ENCODE measurements at regions not wholly inside any gene's neighbourhood (a gene's known extent, or its start where the extent isn't known, plus 50 kb on each side); places are given as distances from the start of the nearest gene placed in this dataset.

DNA sequence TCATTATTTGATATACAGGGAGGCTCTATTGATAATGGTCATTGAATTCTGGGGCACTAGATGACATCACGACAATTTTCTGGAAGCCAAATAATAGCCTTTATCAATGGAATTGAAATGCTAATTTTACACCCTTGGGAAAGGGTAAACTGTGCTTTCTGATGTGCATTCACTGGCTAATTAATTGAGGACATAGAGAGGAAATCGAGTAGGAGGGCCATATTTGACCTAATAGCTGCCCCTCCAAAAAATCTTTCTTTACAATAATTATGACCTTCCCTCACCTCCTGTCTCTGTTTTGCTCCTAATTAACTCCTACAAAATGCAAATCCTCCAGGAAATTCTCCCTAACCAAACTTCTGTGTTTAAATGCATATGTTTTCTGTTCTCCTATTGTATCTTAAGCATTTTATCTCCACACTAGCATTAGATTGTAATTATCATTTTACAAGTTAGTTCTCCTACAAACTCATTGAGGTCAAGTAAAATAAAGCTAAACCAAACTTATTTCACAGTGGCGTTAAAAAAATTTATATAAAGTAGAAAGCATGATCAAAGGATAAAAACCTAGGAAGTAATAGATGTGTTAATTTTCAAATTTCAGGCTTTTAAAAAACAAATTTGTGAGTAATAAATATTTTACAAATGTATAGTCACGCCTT is 1414.0 kb upstream of the AGA start:
- no peak for DNase-seq

GRCh38 chr4:178871476-178871875 is 1429.2 kb upstream of the AGA start:
- DNase-seq, result no peak

- DNase-seq, result no peak
These were observed 1439.7 kb upstream of the AGA start for GRCh38 chr4:178881937-178882336.

DNA sequence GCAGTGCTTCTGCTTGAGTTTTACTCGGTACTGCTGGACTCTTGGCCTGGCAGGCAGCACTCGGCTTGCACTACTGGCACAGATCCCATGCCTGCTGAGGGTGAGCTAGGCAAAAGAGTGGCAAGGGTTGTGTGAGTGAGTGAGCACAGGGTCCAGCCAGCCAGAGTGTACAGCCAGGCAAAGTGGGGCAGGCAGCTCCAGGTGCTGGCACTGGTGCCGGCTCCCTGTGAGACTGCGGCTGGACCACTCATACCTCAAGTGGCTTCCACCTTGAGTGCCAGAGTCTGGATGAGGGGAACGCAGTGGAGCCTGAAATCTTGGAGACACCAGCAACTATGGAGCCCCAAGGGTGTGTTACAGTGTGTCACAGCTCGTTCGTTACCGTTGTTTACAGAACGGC is 1451.9 kb upstream of the AGA start:
- no peak for DNase-seq

- DNase-seq, result no peak
These were observed 1456.8 kb upstream of the AGA start for GRCh38 chr4:178899084-178899483.

- no peak for DNase-seq
These were observed 1475.5 kb upstream of the AGA start for GRCh38 chr4:178917756-178918155.

DNA sequence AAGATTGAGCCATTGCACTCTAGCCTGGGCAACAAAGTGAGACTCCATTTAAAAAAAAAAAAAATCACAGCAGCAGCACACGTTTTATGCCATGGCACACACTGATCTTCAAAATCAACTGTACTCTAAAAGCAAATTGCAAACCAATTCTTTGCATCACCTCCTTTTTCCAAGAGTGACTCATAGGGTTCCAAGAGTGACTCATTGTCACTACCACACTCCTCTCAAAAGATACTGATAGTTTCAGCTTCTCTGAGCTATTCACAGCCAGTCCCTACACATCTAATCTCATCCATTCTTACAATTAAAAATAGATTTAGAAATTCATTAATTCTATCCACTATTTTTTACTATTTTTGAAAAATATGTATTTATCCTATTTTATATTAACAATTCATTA is 1494.9 kb upstream of the AGA start:
- DNase-seq, result no peak

- no peak for DNase-seq
These were observed 1499.7 kb upstream of the AGA start for GRCh38 chr4:178941975-178942374.

- DNase-seq, result no peak
These were observed 1511.3 kb upstream of the AGA start for GRCh38 chr4:178953447-178954120.

- DNase-seq, result no peak
These were observed 1513.4 kb upstream of the AGA start for GRCh38 chr4:178955614-178956013.

DNA sequence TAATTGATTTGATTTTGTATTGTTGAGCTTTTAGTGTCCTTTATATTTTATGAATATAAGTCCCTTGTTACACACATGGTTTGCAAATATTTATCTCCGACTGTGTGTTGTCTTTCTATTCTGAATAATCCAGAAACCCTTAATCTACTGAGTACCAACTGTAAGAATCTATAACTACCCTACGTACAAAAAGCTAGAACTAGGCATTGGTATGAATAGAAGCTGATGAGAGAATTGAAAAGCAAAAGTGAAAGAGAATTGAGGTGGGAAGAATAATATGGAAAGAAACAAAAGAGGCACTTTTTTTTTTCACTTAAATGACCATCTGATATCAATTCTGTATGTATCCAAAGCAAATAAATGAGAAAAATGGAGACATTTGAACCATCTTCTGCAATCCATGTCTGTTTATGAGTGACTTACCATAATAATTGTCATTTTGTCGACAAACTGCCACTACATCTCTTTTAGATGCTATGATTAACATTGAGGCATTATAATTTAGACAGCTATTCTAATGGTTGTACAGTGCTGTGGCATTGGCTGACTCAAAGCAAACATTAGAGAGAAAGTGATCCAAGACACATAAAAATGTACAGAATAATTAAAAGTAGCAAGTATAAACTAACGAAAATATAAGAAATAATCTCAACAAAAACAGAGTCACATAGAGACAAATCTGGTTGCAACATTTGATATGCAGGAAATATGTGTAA is 1516.6 kb upstream of the AGA start:
- DNase-seq, result no peak

GRCh38 chr4:178963446-178964045 is 1521.3 kb upstream of the AGA start:
- DNase-seq, result no peak

DNA sequence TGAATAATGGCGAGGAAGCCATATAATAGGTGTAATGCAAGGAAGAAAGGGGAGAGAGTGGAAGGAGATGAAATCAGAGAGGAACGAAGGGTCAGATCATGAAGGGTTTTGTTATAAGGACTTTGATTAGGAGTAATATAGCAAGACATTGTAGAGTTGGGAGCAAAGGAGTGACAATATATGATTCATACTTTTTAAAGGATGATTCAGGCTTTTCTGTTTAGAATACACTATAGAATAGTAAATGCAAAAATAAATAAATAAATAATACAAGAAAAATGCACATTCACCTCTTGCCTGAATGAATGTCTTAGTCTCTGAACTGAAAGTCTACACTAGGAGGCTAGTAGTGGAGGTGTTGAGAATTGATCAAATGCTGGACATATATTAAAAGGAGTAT is 1524.4 kb upstream of the AGA start:
- DNase-seq, result no peak

- DNase-seq, result no peak
These were observed 1528.3 kb upstream of the AGA start for GRCh38 chr4:178970433-178971140.

DNA sequence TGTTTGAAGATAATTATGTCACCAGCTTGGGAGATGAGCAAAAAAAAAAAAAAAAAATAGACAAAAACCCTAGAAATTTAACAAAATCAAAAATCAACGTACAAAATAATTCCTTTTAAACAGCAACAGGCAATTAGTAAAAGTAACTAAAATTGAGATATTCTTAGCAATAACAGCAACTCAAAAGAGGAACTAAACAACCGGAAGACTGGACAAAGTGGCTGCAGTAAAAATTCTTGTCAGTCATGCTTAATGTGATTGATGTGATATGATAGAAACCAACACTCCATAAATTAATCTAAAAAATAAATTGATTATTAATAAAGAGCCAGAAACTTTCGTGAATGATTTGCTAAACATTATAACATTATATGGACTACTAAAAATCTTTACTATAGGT is 1534.6 kb upstream of the AGA start:
- no peak for DNase-seq

DNA sequence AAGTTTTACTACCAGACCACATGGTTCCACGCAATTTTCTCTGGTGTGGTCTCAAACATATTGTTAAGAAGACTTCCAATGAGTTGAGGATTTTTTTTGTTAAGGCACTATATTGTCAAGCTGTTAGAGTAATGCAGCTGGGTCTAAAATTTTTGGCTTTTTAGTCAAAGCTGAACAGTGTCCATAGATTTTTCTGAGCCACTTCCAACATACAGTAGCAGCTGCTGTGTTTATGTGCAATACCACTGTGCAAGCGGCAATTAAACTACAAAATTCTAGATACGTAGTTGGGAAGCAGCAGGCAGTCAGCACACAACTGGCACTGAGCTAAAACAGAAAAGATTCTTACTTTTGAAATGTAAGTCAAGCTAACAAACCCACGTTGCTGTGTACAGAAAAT is 1551.1 kb upstream of the AGA start:
- DNase-seq, result no peak

DNA sequence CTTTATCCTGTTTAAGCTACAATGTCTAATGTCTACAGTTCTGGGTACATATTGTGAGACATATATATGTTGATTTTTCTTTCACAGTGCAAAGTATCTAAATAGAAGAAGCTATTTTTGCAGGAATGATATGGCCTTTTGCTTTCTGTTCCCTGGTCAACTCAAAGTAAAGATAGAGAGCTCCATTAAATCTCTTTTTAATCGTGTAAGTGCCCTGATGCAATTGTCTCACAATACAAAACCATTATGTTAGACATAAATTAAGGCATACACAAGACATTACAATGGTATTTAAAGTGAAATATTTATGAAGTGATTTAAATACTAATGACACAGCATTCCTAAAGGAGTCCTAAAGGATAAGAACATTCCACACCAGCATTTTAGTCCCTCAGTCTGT is 1559.7 kb upstream of the AGA start:
- DNase-seq, result no peak

DNA sequence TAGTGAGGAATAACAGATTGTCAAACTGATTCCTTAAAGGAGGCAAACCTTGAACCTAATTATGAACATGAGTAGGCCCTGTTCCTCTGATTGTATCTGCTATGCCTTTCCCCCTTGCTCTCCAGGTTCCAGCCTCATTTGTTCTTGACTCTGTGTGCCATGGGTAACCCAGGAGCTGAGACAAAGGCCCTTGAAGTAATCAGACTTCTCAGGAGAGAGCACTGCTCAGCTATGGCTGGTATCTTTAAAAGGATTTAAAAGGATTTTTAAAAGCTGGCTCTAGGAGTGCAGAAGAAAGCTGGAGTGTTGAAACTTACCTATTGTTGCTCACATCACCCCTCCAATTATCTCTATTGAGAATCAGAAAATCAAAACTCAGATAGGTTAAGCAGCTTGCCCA is 1565.5 kb upstream of the AGA start:
- no peak for DNase-seq

DNA sequence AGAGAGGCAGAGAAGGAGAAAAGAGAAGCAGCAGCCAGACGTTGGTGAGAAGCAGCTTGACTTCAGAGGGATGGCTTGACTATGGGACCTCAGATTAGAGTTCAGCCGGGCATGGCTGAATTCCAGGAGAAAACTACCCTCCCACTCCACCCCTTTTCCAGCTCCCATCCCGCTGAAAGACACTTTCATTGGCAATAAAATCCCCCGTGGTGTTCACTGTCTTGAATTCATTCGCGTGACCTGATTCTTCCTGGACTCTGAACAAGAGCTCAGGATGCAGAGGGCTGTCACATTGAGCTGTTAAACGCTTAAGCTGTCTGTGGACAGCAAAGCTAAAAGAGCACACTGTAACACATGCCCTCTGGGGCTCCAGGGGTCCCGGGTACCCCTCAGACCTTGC is 1575.3 kb upstream of the AGA start:
- no peak for DNase-seq

DNA sequence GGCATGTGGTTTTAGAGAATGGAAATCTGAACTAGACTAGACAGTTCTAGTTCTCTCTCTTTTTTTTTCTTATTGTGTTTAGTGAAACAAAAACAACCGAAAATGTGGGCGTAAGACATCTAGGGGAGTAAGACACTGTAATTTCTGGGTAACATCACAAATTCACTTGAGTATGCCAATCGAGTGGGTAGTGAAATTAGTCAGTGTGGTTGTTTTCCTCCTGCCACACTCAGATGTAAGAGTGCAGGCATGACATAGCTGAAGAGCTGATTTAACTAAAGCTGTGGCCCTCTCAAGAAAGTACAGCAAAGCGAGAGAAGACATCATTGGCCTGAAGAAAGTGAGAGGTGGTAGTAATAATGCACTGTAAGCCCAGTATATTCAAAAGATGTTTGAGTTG is 1585.3 kb upstream of the AGA start:
- DNase-seq, result no peak

- DNase-seq, result no peak
These were observed 1586.1 kb upstream of the AGA start for GRCh38 chr4:179028321-179028720.

DNA sequence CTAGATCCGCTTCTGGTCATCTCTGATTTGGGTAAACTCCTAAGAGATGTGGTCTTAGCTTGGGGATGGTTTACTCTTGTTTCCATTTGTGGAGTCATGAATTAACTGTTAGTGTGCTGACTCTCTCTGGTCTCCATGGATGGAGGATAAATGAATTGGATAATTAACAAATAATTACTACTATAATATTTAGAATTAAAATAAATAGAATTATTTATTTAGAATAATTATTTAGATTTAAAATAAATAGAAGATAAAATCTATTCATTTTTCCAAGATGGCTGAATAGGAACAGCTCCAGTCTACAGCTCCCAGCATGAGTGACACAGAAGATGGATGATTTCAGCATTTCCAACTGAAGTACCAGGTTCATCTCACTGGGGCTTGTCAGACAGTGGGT is 1587.4 kb upstream of the AGA start:
- DNase-seq, result no peak

DNA sequence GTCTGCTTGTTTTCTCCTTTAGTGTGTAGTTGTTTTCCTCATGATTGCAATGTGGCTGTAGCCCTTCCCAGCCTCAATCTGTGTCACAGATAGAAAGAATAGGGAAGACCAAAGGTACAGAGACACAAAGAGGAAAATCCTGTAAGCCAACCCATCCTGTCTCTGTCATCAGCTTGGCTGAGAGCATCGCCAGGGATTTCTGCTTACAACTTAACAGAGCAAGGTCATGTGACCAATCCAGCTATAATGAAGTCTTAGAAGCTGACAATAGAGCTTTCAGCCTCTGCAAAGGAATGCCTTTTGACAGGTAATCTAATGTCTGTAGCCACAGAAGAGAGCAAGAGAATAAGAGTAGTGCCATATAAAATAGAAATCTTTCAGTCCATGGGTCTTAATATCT is 1598.0 kb upstream of the AGA start:
- no peak for DNase-seq

Measured in left hindlimb (tissue), 1 donor.